HL-60 (cell line): ENCODE measurements at regions not wholly inside any gene's neighbourhood (a gene's known extent, or its start where the extent isn't known, plus 50 kb on each side); places are given as distances from the start of the nearest gene placed in this dataset.

Source experiments
- CTCF ChIP-seq: IDR thresholded peaks from one replicate; pipeline ENCODE4 v1.5.1; 2011; ENCODE audit warnings: low read length, control low read depth, inconsistent platforms; ENCODE audit not compliant: insufficient read depth
- GABPA ChIP-seq: IDR thresholded peaks from 2 replicates; pipeline ENCODE4 v1.6.1; 2012; ENCODE audit warnings: low read depth
- POLR2AphosphoS5 ChIP-seq: IDR thresholded peaks from 2 replicates; pipeline ENCODE4 v1.6.1; 2012; ENCODE audit warnings: low read depth
- REST ChIP-seq: IDR thresholded peaks from 2 replicates; pipeline ENCODE4 v1.6.1; 2012; ENCODE audit warnings: low read depth; ENCODE audit not compliant: insufficient replicate concordance

GRCh38 chr16:55214974-55215494, 109.0 kb upstream of the IRX6 start:
- TF ChIP-seq CTCF: no peak
- TF ChIP-seq REST: no peak
- no peak for TF ChIP-seq POLR2AphosphoS5
- TF ChIP-seq GABPA: no peak
